SH-SY5Y (cell line): ENCODE measurements at regions not wholly inside any gene's neighbourhood (a gene's known extent, or its start where the extent isn't known, plus 50 kb on each side); places are given as distances from the start of the nearest gene placed in this dataset.

Experiments
- GATA2 ChIP-seq: IDR thresholded peaks from 2 replicates; pipeline ENCODE4 v1.6.1; 2011; ENCODE audit warnings: mild to moderate bottlenecking, low read depth, low read length
- GATA3 ChIP-seq: IDR thresholded peaks from 2 replicates; pipeline ENCODE4 v1.6.1; 2011; ENCODE audit warnings: low read depth, mild to moderate bottlenecking, low read length, moderate library complexity

GRCh38 chr6:139425780-139426179, 51.3 kb upstream of the CITED2 start:
- TF ChIP-seq GATA3 (no peak), GATA2 (no peak)
